Suppressor macrophage treated with lipopolysaccharide for 4 hours (primary cell): ENCODE measurements at regions not wholly inside any gene's neighbourhood (a gene's known extent, or its start where the extent isn't known, plus 50 kb on each side); places are given as distances from the start of the nearest gene placed in this dataset.
"Not testable (repeated sequence)": the region's sequence is repeated elsewhere in the genome, so short reads cannot be mapped to it uniquely, and the experiment has no call there.

Experiments
- DNase-seq: peaks from one replicate; pipeline ENCODE4 v3.0.0-alpha.2; 2020

DNA sequence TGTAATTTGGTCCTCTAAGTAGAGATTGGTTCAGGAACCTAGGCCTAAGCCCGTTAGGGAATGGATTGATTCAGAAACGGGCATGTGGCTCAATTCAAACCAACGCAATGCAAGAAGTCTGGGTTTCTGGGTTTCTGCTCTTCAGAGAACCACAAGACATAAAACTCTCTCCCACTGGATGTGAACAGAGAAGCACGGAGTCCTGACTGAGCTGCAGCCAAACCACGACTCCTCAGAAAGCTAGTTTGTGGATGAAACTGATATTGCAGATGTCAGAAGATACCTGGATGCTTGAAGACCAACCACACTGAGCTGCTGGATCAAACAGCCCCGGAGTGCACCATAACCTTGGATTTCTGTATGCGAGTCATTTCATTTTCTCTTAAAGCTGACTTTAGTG, 50.0 kb downstream of the SOD2 start:
- DNase-seq = no peak

DNA sequence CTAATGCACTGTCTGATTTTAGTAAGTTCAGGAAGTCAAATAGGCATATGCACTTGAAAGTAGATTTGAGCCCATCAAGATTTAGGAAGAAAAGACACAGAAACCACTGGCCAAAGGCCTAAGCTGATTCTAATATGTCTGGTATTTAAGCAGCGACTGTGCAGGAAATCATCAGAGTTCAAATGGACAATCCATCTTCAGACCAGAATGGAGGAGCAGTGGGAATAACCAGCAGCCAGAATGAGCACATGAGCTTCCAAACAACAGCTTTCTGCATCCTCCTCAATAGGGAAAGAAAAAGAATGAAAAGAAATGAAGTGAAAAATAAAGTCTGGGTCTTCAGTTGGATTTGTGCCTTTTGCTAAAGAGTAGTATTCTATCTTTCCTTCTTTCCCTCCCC, 50.6 kb downstream of the SOD2 start:
- DNase-seq = no peak

DNA sequence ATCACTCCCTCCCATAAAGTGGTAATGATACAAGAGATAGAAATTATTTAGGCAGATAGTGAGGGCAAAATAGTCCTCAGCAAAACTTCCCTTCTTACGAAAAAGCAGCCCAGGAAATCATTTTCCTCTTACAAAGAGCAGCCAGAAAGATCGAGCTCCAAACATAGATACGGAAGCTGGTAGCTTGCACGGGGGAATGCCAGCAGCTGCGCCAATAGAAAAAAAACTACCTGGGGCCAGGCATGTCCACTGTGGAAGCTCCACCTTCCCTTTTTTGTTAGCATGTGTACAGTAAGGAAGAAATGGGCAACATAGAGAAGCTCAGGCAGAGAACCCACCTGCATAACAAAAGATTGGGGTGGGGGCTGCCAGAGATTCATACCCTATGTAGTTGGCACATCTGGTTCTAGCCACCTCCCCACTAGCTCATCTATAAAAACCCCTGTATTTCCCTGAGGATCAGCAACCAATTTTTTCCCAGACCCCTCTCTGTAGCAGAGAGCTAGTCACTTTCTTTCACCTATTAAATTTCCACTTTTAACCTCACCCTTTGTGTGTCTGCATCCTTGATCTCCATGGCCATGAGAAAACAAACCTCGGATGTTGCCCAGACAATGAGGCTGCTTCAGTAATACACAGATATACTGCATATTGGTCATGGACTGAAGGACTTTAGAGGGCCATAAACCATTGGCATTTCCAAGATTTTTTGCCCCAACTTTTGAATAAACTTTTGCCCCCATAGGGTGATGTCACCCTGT, 52.1 kb downstream of the SOD2 start:
- DNase-seq = no peak

DNA sequence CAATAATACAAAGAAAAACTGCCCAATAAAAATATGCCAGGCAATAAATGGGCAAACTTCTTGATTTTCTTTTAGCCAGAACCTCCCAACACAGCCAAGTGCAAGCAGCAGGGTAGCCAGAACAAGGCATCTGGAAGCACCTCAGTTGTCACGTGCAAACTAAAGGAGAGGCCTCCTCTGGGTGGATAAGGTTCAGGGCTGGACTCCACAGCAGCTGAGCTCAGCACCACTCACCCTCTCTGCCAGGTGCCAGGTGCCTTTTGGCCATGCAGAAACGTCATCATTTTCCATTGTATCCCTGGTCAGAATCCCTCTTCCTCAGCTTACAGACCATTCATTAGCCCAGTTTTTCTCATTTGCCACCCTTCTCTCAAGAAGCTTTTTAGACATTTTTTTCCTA, 52.7 kb downstream of the SOD2 start:
- DNase-seq = no peak

DNA sequence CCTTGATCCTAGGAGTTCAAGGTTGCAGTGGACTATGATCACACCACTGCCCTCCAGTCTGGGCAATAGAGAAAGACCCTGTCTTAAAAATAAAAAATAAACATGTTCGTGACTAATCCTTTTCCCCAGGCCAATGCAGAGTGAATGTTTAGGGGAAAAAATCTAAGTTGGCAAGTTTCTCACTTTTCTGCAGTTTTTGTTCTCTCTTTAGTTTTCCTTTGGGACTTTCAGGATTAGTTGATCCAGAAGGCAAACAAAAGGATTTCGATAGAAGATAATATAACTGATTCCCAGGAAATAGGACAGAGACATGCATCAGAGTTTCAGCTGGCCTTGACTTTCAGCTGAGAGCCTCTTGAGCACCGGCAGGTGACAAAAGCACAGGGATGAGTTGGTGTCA, 53.3 kb downstream of the SOD2 start:
- no peak for DNase-seq

DNA sequence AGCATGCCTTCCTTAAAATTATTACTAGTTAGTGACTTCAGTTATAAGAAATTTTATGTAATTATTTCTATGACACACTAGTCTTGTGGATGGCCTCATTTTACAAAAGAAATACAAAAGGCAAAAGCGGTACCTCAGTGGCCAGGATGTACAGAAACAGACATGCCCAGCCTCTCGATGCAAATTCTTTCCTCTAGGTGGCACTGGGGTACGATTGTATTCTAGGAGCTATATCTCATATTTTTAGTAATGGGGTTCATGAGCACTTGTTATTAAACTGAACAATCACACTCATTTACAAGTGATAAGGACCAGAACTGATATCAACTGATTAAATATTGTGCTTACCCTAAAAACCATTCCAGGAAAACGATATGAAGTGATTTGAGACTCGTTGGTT, 59.8 kb downstream of the SOD2 start:
- no peak for DNase-seq

DNA sequence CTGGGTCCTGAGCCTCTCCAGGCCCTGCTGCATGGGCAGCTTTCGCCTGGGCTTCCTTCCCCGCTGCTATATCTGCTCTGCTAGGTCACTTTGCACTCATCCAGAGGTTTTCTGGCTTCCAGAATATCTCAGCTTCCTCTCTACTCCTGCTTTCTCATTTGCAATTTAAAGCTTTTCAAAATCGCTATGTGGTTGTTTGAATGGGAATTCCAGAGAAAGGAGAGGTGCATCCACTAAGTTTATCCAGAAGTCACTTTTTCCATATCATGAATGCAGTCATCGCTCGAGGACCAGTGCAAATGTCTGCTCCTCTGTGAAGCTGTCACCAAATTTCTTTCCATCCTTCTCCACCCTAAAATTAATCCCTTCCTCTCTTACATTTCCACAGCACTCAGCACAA, 61.2 kb downstream of the SOD2 start:
- DNase-seq = no peak

DNA sequence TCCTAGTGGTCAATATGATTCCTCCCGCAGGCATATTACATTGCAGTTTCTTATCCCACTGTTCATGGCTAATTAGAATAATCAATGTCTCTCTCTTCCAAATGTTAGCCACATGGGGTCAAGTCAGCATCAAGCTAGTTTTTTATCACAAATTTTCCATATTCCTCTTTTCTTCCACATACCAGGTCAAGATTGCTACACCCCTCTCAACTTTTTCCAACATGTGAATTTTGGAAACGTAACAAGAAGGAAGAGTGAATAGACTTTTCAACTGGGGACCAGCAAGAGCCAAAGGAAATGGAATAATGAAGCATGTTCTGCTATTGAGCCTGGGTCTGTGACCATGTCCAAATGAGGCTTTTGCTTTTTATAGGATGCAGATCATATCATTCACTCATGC, 65.1 kb downstream of the SOD2 start:
- no peak for DNase-seq

DNA sequence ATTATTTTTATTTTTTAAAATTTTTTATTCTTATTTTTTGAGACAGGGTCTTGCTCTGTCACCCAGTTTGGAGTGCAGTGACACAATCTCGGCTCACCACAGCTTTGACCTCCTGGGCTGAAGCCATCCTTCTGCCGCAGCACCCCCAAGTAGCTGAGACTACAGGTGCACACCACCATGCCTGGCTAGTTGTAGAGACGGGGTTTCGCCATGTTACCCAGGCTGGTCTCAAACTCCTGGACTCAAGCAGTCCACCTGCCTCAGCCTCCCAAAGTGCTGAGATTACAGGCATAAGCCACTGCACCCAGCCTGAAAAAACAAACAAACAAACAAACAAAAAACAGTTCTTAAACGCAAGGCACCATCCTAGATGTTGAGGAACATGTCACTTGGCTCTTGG, 66.5 kb downstream of the SOD2 start:
- DNase-seq = not testable (repeated sequence)

DNA sequence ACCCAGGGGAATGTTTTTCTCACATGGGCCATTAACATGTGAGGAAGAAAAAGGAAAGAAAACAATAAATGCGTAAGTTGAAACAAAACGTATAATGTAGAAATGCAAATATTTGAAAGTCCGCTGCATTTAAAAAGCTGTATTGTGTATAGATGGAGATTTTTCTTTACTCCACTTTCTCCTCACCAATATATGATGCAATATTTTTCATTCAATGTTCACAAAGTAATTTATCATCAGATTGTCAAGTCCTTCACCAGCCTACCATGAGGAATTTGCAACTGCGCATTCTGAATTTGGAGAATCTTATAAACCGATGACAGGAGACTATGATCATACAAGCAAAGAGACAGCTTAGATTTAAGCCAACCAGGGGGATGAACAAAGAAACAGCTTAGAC, 69.9 kb downstream of the SOD2 start:
- no peak for DNase-seq

DNA sequence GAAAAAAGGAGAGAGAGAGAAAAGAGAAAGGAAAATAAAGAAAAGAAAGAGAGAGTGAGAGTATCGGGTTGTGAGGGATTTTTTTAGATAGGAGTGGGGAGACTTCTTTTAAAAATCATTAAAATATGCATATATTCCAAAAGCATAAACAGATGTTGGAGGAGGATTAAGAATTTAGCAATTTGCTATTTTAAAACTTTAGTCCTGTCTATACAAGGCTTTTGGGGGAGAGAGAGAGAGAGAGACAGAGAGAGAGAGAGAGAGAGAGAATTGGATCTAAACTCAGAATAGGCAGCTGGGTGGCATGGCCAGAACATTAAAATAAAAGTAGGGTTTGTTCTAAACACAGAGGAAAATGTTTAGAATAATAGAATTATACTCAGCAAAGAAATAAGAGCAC, 72.1 kb downstream of the SOD2 start:
- DNase-seq = no peak

DNA sequence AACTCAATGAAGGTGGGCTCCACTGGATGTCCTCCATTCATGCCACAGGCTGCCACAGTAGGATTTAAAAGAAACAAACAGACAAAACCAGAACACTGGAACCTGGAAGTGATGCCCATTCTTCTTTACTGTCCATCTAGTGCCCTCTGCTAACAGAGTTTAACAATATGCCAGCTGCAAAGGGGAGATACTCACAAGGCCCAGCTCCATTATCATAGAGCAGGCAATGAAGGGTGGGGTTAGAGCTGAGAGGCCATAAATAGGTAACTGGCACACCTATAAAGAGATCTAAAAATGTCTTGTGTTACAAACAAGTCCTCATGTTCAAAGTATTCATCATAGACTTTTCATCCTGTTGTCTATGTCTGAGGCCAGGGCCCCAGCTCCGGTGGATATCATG, 75.6 kb downstream of the SOD2 start:
- no peak for DNase-seq

DNA sequence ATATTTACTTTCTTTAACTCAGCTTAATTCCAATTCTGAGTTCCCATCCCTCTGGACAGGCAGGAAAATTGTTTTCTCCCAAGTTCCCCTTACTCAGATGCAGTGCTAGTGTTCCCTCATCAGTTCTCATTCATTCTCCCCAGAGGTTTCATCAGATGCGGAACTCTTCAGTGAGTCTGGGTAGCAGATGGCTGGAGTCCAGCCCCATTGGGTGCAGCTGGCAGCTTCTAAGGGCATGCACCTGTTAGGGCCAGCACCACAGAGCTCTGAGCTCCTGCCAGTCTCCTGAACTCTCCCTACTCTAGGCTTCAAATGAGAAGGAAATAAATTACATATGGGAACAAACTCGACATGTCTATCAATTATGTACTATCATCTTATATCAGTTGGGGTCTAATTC, 76.6 kb downstream of the SOD2 start:
- no peak for DNase-seq

DNA sequence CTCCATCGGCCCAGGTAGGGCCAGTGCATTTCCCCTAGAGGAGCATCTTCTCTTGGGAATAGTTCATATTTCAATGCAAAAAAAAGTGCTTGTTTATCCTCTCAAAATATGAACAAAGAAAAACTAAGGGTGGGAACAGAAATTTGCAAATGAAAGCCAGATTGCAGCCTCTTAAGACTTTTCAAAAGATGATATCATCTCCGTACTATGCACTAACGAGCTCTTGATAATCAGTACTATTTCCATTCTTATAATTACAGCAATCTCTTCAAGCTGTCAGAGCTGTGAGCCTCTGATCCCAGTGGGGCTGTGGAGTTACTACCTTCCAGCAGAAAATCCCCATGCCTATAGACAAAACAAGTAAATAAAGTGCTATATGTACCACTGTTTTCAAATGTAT, 77.1 kb downstream of the SOD2 start:
- DNase-seq = no peak

DNA sequence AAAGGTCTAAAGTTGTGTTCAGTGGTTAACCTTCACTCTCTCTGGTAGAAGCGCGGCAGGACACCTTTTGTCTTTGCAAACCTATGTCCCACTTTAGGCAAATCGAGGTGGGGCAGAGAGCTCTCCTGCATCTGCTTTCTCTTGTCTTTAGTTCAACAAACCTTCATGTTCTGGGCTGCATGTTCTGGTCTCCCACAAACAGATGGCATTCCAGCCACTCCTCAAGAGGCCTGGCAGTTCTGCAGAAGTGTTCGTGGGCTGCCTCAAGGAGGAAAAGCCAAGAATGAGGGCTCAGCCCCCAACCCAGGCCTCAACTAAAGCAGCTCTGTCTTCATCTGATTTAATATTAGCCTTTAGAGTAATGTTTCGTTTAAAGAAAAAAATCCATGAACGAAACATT, 82.2 kb downstream of the SOD2 start:
- no peak for DNase-seq

DNA sequence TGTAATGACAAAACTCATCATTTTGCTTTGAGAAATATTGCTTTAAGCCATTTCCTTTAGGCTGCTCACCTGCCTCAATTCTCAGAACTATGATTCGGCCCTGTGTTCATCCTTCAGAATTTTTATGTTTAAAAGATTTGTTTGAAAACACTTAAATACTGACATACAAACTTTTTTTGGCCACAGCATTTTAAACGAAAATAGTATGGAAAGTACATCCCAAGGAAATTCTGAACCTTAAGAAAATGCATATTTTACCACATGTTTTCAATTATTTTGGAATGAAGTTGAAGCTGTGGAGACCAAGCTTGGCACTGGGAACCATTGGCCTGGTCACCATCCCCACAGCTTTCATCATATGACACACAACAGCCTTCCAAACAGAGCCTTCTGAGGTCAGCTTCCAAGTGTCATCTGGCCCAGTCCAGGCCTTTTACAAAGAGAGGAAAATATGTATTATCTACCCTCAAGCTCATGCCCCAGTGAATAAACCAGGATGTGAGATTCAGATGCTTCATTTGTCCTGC, 83.3 kb downstream of the SOD2 start:
- no peak for DNase-seq

DNA sequence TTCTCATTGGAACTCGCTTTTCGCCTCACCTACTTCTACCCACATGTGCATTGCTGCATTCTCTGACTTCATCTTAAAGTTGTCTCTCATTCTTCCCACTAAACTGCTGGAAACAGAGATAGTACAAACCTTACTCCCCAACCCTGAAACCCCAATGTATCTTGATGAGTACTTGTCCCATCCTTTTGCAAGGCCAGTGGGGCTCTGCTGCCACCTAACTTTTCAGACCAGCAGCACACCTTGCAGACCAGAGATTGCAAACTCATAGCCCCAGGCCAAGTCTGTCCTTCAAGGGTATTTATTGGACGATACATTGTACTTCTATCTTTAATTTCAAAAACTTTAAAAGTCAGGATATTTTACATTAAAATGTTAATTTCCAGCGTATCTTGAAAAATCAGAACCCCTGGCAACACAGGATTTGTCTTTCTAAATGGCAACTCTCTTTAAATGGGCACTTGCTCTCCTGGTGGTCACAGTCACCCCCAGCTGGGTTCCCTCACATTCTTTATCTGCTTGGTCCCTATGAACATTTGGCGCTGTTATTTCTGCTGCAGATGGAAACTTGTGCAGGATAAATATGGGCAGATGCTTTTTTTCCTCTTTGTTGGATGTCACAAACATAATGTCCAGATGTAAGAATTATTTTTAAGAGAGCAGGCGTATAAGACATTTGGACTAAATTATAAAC, 83.9 kb downstream of the SOD2 start:
- DNase-seq = no peak

DNA sequence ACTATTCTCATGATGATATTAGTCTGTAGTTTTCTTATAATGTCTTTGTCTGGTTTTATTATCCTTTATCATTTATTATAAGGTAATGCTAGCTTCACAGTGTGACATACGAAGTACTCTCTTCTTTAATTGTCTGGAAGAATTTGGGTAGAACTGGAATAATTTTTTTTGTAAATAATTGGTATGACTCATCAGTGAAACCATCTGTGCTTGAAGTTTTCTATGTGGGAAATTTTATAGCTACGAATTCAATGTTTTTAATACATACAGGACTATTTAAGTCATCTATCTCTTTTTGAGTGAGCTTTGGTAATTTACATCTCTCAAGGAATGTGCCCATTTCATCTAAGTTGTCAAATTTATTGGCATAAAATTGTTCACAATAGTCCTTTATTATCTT, 86.3 kb downstream of the SOD2 start:
- no peak for DNase-seq

DNA sequence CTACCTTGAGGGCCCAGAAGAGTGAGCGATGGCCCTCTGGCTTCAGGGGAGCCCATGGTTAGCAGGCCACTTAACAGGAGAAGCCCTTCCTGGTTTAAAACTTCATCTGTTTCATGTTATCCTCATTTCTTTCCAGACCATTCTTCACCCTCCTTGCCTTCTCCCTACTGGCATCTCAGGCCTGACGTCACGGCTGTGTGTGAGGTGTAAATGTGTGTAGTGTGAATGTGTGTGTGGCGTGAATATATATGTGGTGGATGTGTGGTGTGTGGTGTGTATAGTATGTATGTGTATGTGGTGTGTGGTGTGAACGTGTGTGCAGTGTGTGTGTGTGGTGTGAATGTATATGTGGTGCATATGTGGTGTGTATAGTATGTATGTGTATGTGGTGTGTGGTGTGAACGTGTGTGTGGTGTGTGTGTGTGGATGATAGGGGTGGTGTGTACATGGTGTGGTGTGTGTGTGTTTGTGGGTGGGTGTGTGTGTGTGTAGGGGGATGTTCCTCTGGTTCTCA, 88.5 kb downstream of the SOD2 start:
- DNase-seq = no peak

DNA sequence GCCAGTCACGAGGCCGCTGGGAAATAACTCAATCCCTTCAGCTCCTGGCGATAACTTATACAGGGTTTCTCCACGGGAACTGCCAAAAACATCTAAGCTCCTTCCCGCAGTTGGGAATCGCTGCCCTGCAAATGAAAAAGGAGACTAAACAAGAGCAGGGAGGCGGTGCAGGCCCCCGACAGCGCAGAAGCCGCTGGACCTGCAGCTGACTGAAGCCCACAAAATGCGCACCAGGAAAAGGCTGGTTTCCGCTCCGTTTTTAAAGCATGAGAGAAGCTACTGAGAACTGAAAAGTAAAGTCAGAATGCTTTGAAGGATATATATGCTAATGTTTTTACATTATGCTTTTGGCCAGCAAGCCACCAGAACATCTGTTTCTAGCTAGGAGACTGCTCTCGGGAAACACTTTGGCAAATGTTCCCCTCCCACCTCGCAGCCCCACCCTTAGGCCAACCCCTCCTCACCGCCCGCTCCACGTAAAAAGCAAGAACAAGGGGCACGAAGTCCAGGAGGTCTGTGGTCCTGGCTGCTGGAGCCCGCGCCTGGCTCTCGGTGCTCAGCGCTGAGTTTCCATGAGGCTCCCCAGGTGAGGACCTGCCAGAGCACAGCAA, 90.5 kb downstream of the SOD2 start:
- no peak for DNase-seq

DNA sequence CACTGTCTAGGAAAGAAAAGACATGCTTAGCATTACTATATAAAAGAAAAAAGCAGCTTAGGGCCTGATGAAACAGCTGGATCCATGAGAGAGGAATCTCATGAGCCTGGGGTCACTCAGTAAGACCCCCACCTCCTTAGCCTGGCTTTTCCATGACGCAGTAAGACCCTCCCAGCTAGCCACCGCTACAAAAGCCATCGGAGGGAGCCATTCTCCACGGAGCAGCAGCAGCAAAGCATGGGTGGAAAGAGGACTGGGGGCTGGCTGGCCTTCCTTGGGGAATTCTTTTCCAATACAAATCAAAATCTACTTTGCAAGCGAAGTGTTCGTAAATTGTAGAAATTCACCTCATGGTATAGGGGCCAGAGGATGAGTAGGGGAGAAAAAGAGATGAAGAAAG, 91.8 kb downstream of the SOD2 start:
- DNase-seq = no peak

DNA sequence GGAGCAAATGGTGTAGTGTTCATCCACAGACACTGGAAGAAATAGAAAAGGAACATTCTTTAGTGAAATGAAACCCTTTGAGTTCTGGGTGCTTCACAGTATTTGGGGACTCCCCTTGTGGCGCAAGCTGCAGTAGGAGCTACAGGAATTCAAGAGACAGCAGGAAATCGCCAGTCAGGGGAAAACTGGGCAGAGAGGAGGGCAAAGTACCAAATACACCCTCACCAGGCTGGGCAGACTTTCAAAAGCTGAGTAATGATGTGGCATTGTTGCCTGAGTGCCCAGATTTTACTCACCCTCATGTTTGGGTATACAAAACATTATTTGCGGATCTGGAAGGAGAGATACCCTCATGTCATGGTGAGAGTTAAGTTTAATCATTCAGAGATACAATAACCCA, 97.9 kb downstream of the SOD2 start:
- DNase-seq = peak; percentile 65

DNA sequence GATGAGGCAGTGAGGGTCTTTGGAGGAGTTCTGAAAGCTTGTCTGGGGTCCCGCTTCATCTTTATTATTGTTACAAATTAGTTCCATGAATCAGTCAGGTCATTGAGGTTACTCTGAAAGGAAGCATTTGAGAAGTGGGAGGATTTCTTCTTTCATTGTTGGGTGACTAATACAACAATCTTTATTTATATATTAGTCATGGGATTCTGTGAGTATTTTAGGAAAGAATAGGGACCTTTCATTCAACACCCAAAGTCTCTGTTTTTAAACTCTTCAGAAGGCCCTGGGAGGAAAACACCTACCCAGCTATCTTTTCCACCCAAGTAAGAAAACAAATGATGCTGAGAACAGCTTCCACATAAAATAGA, 98.3 kb downstream of the SOD2 start:
- peak; percentile 50 for DNase-seq

DNA sequence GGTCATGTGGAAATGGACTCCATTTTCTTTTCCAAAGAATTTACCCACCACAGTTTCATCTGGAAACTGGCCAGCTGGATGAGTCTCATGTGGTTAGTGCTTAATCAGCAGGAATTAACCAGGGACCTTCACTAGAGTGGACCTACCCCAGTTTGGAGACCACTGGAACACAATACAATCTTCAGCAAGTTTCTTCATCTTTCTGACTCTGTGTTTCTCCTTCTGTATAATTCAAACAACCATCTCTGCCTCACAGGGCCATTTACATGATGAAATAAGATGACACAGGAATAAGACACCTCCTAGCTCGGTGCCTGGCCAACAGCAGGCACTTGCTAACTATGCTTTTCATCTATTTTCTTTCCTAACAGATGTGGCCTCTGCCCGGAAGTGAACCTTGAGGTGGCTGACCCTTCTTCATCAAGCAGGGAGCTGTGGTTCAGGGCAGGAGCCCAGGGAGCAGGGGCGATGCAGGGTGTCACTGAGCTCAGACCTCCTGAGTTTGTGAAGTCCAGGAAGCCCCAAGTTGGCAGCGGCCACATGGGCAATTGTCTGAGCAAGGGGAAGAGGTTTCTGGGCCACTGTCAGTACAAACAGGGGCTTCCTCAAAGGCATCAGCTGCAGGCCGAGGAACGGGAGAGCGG, 98.8 kb downstream of the SOD2 start:
- DNase-seq = no peak
